BLaER1 treated with 17β-estradiol and CSF1 and Interleukin-3, amounts not matched to agents 10 nM and 100 nM (cell line): ENCODE measurements at regions not wholly inside any gene's neighbourhood (a gene's known extent, or its start where the extent isn't known, plus 50 kb on each side); places are given as distances from the start of the nearest gene placed in this dataset.

Experiments used
- H3K27ac ChIP-seq, 11 experiments: shearing (Covaris generic); formaldehyde crosslinking; 2 replicates each; pipeline ENCODE4 v1.8.1; 2022
- H3K27me3 ChIP-seq, 11 experiments: shearing (Covaris generic); formaldehyde crosslinking; 2 replicates each; pipeline ENCODE4 v1.8.1; 2022
- H3K36me3 ChIP-seq, 11 experiments: shearing (Covaris generic); formaldehyde crosslinking; 2 replicates each; pipeline ENCODE4 v1.8.1; 2022
- H3K4me1 ChIP-seq, 10 experiments: shearing (Covaris generic); formaldehyde crosslinking; 2 replicates each; pipeline ENCODE4 v1.8.1; 2022
- H3K4me2 ChIP-seq, 11 experiments: shearing (Covaris generic); formaldehyde crosslinking; 2 replicates each; pipeline ENCODE4 v1.8.1; 2022
- H3K4me3 ChIP-seq, 10 experiments: shearing (Covaris generic); formaldehyde crosslinking; 2 replicates each; pipeline ENCODE4 v1.8.1; 2022
- H3K9ac ChIP-seq, 11 experiments: shearing (Covaris generic); formaldehyde crosslinking; 2 replicates each; pipeline ENCODE4 v1.8.1; 2022
- H3K9me3 ChIP-seq, 11 experiments: shearing (Covaris generic); formaldehyde crosslinking; replicated peaks in 1 of 11; 2 replicates each; pipeline ENCODE4 v1.8.1; 2022
- H4K20me1 ChIP-seq, 11 experiments: shearing (Covaris generic); formaldehyde crosslinking; 2 replicates each; pipeline ENCODE4 v1.8.1; 2022
- Cebpa-rat ChIP-seq, 11 experiments: shearing (Covaris generic); IDR thresholded peaks; 2 replicates each; pipeline ENCODE4 v1.8.1; 2022

DNA sequence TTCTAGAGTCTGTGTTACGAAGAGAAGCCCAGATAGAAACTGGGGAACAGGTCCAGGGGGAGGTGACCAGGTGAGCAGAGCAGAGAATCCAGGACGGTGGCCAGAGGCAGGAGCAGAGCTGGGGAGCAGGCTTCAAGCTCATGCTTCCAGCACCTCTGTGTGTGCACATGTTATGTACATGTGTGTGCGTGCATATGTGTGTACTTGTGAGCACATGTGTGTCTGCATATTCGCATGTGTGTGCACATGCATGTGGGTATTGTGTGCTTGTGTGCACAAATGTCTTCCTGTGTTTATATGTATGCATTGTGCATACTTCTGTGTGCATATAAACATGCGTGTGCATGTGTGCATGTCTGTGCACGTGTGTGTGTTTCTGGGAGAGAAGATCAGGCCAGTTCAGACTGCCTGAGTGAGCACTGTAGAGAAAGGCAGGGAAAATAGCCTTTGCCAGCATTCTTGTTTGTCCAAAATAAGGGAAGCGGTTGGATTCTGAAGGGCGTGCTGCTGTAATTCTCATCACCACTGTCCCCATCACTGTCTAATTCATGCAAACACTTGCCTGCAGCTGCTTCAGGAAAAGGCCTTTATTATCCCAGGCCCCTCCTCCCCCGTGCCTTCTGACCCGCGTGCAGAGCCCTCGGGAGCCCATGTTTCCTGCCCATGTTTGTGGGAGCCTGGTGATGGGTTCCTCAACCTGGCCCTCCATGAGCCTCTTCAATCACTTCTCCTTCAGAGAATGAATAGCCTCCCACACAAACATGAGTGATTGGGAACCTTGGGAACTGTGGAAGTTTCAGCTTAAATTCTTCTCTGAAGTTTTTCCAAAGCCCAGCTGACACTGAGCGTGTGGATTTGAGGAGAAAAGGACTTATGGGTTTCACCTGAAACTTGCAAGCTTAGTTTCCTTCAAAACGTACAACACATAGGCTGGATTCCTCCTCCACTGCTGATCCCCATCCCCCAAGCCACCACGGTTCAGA lies 161.7 kb upstream of the AFDN start:
- peaks cover 6 to 34% (median 25%) of the 10 kb centered on the region in 10 experiments for H3K4me1 ChIP-seq
- no peaks in the 10 kb centered on the region for H3K27me3 ChIP-seq
- H3K9ac ChIP-seq = no peak overlapping the region
- H3K36me3 ChIP-seq = no peaks in the 10 kb centered on the region
- no peak overlapping the region for H3K4me3 ChIP-seq
- H4K20me1 ChIP-seq = peaks cover 0 to 15% (median 0%) of the 10 kb centered on the region in 11 experiments; a peak in 1 of 22 replicates
- no peak overlapping the region for H3K27ac ChIP-seq
- no peak for TF ChIP-seq Cebpa-rat (IDR thresholded peaks at IDR 0.05)
- H3K4me2 ChIP-seq = peak overlapping the region in 9 of 11 experiments; percentile 9 to 63 (median 44); a peak in 15 of 22 replicates
- H3K9me3 ChIP-seq = no peaks in the 10 kb centered on the region

DNA sequence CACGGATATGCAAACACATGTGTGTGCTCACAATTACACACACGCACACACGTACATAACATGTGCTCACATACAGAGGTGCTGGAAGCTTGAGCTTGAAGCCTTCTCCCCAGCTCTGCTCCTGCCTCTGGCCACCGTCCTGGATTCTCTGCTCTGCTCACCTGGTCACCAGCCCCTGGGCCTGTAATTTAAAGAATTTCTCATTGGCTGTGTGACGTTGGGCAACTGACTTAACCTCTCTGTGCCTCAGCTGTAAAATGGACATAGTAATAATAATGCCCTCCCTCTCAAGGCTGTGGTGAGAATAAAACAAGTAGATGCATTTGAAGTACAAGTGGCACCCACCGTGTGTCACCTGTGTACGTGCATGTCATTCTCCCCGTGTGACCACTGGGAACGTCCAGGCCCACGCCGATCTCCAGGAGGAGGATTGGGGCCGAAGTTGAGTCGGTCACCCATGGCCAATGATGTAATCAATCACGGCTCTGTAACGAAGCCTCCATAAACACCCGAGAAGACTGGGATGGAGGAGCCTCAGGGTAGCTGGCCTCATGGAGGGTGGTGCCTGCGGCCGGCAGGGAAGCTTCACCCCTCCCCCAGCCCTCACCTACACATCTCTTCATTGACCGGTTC lies 160.9 kb upstream of the AFDN start:
- Histone ChIP-seq H3K27ac (no peak overlapping the region), H3K9ac (no peak overlapping the region), H3K4me2 (peak overlapping the region in 7 of 11 experiments; percentile 9 to 63 (median 48); a peak in 8 of 22 replicates), H3K36me3 (no peaks in the 10 kb centered on the region), H3K9me3 (no peaks in the 10 kb centered on the region), H3K27me3 (no peaks in the 10 kb centered on the region), H3K4me3 (no peak overlapping the region), H4K20me1 (peaks cover 0 to 15% (median 0%) of the 10 kb centered on the region in 11 experiments; a peak in 1 of 22 replicates), H3K4me1 (peaks cover 6 to 36% (median 24%) of the 10 kb centered on the region in 10 experiments)
- no peak for TF ChIP-seq Cebpa-rat (IDR thresholded peaks at IDR 0.05)

DNA sequence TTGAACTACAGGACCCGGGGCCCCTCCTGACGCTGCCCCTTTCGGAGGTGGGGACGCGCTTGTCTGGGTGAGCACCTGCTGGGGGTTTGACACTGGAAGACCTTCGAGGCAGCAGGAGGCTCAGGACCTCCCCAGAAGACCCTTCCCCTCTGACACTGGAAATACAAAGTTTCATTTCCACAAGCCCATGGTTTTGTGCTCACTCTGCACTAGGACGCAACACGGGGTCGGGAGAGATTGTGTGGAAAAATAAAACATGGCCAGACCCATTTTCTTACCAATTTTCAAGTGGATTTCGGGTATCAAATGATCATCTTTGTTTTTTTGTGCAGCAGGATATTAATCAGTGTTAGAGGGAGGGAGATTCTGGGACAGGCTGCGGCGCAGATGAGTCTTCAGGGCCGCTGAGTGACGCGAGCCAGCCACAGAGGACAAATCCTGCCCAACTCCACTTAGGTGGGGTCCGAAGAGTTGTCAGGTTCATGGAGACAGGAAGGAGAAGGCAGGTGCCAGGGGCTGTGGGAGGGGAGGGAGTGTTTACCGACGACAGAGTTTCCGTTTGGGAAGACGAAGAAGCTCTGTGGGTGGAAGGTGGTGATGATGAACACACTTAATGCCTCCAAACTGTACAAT lies 160.0 kb upstream of the AFDN start:
- Histone ChIP-seq H3K4me3 (no peak overlapping the region), H3K27ac (no peak overlapping the region), H3K9ac (no peak overlapping the region), H3K9me3 (peaks cover 0 to 5% (median 5%) of the 10 kb centered on the region in 11 experiments; a peak in 15 of 22 replicates), H3K27me3 (no peaks in the 10 kb centered on the region), H3K4me2 (no peak overlapping the region), H3K36me3 (no peaks in the 10 kb centered on the region), H3K4me1 (peaks cover 6 to 28% (median 16%) of the 10 kb centered on the region in 10 experiments), H4K20me1 (peaks cover 0 to 15% (median 0%) of the 10 kb centered on the region in 11 experiments; a peak in 1 of 22 replicates)
- TF ChIP-seq Cebpa-rat (IDR thresholded peaks at IDR 0.05) = no peak

DNA sequence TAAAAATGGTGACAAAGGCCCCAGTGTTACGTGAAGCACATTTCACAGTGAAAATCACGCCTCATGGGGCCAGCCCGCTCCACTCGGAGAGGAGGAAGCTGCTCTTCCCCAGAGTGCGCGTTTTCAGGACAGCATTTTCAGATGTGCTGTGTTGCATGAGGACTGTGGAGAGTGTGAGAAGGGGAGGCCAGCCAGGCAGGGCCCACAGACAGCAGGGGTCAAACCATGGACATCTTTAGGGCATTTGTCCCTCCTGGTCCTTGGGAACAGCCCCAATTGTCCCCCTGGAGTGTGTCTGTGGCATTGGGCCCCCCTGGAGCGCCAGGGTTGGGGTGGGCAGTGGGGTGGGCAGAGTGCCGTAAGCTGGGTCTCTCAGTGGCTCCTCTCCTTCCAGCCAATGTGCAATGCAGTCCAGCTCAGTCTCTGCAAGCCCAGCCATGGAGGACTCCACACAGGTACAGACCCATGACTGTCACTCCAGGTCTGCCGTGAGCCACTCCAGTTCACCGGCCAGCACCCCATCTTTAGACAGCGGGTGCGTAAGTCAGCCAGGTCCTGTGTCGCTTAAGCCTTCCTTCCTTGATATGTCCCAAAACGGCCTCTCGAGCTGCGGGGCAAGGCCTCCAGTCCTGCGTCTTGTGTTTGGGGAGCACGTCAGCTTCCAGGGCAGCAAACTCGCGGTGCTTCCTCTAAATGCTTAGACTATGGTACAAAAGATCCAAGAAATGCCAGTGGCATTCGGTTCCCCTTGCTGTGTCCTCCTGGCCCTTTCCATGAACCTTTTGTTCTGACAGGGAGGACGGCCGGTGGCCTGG lies 159.3 kb upstream of the AFDN start:
- no peak overlapping the region for H3K4me2 ChIP-seq
- H3K4me1 ChIP-seq = peaks cover 6 to 27% (median 15%) of the 10 kb centered on the region in 10 experiments
- H3K9ac ChIP-seq = no peak overlapping the region
- H3K27ac ChIP-seq = no peak overlapping the region
- 0 out of 22 replicates have a peak, but pooled peaks cover 0 to 12% (median 0%) of the 10 kb centered on the region in 11 experiments for H4K20me1 ChIP-seq
- H3K36me3 ChIP-seq = no peaks in the 10 kb centered on the region
- peaks cover 0 to 13% (median 12%) of the 10 kb centered on the region in 11 experiments; a peak in 18 of 22 replicates for H3K9me3 ChIP-seq
- no peaks in the 10 kb centered on the region for H3K27me3 ChIP-seq
- no peak for TF ChIP-seq Cebpa-rat (IDR thresholded peaks at IDR 0.05)
- no peak overlapping the region for H3K4me3 ChIP-seq

DNA sequence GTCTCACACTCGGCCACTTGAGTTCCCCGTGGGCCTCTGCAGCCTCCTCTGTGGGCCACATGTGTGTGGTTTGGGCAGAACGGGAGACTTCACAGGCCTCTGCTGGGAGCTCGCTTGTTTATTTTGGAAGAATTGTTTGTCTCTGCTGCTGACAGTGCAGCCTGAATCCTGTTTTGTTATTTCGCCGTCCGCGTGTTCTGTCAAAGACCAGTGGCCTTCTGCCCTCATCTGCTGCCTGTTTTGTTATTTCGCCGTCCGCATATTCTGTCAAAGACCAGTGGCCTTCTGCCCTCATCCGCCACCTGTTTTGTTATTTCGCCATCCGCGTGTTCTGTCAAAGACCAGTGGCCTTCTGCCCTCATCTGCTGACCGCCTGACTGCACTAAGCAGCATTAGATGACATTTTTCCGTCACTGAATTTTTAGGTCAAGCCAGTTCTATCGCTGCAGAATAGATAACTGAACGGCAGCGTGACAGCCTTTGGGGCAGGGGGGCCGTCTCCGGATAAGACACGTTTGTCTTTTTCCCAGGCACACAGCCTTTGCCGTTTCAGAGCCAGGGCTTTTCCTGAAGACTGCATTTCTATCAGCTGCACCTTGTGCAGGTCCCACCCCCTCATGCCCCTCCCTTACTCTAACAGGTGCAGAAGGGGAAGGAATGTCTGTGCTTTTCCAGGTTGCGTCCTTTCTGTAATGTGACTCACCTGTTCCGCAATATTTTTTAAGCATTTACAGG lies 158.5 kb upstream of the AFDN start:
- H4K20me1 ChIP-seq = 0 out of 22 replicates have a peak, but pooled peaks cover 0 to 12% (median 0%) of the 10 kb centered on the region in 11 experiments
- TF ChIP-seq Cebpa-rat (IDR thresholded peaks at IDR 0.05) = no peak
- no peak overlapping the region for H3K27ac ChIP-seq
- peaks cover 0 to 20% (median 19%) of the 10 kb centered on the region in 11 experiments; a peak in 18 of 22 replicates for H3K9me3 ChIP-seq
- H3K36me3 ChIP-seq = no peaks in the 10 kb centered on the region
- H3K4me3 ChIP-seq = no peak overlapping the region
- H3K4me2 ChIP-seq = no peak overlapping the region
- H3K27me3 ChIP-seq = no peaks in the 10 kb centered on the region
- no peak overlapping the region for H3K9ac ChIP-seq
- H3K4me1 ChIP-seq = peaks cover 6 to 27% (median 13%) of the 10 kb centered on the region in 10 experiments

GRCh38 chr6:167668754-167669552 lies 157.8 kb upstream of the AFDN start:
- no peak overlapping the region for H3K4me2 ChIP-seq

DNA sequence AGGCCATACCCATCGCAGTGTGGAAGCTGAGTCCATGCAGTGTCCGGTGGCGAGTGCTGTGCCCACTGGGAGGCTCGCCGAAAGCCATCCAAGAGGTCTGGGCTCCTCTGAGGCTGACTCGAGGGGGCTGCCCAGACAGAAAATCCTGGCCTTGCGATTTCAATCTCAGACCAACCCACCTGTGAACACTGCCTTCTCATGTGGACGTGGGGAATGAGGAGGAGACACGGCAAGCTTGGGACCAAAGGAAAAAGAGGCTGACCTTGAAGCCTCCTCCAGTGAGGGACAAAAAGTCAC lies 157.2 kb upstream of the AFDN start:
- Histone ChIP-seq H3K4me1 (peaks cover 6 to 21% (median 11%) of the 10 kb centered on the region in 10 experiments), H4K20me1 (no peaks in the 10 kb centered on the region), H3K27ac (no peak overlapping the region), H3K9ac (no peak overlapping the region), H3K36me3 (no peaks in the 10 kb centered on the region), H3K27me3 (no peaks in the 10 kb centered on the region), H3K4me3 (no peak overlapping the region), H3K4me2 (no peak overlapping the region; a peak in 1 of 22 replicates), H3K9me3 (peaks cover 0 to 34% (median 31%) of the 10 kb centered on the region in 11 experiments; a peak in 18 of 22 replicates)
- TF ChIP-seq Cebpa-rat (IDR thresholded peaks at IDR 0.05) = no peak

More at GRCh38 chr6:167668754-167669552, 157.8 kb upstream of the AFDN start:
- Histone ChIP-seq H3K4me1 (peaks cover 6 to 24% (median 12%) of the 10 kb centered on the region in 10 experiments), H3K27me3 (no peaks in the 10 kb centered on the region), H3K9ac (no peak overlapping the region), H4K20me1 (0 out of 22 replicates have a peak, but pooled peaks cover 0 to 5% (median 0%) of the 10 kb centered on the region in 11 experiments), H3K36me3 (no peaks in the 10 kb centered on the region), H3K9me3 (peaks cover 0 to 28% (median 26%) of the 10 kb centered on the region in 11 experiments; a peak in 18 of 22 replicates), H3K27ac (no peak overlapping the region), H3K4me3 (no peak overlapping the region)
- TF ChIP-seq Cebpa-rat (IDR thresholded peaks at IDR 0.05) = no peak
